22Rv1 (cell line): ENCODE measurements at regions not wholly inside any gene's neighbourhood (a gene's known extent, or its start where the extent isn't known, plus 50 kb on each side); places are given as distances from the start of the nearest gene placed in this dataset.

Experiments used
- H3K27ac ChIP-seq: fragments of 450-650 bp; 2 replicates; pipeline ENCODE4 v1.5.1; 2017
- ZFX ChIP-seq: fragments of 450-650 bp; IDR thresholded peaks from 2 replicates; pipeline ENCODE4 v1.6.1; 2017; ENCODE audit warnings: antibody characterized with exemption, borderline replicate concordance
- TF ChIP-seq, protein P1 (sequence below): fragments of 450-650 bp; IDR thresholded peaks from 2 replicates; pipeline ENCODE4 v1.5.1; 2017; ENCODE audit warnings: mild to moderate bottlenecking

DNA sequence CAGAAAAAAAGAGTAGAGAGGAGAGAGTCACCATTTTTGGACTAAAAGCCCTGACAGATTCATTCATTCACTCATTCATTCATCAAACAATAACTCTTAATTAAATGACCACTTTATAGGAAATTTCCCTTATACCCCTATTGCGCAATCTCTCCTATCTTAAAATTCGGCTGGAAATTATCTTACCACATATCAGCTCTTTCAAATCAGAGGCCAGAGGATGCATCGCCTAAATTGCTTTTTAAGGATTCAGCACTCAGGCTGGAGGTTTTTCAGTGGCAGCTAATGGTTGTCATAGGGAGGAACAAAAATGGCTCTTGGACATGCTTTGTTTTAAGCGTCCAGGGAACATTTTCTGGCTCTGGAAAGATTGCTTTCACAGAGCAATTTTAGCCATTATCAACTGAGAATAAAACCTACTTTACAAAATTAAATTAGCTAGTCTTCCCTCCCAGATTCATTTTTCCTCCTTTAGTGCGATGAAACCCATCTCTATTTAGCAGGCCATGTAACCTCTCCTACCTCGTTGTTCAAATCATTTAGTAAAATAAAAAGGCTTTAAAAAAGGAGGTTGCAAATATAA is 115.2 kb downstream of the OLFM4 start:
- TF ChIP-seq, protein P1, sequence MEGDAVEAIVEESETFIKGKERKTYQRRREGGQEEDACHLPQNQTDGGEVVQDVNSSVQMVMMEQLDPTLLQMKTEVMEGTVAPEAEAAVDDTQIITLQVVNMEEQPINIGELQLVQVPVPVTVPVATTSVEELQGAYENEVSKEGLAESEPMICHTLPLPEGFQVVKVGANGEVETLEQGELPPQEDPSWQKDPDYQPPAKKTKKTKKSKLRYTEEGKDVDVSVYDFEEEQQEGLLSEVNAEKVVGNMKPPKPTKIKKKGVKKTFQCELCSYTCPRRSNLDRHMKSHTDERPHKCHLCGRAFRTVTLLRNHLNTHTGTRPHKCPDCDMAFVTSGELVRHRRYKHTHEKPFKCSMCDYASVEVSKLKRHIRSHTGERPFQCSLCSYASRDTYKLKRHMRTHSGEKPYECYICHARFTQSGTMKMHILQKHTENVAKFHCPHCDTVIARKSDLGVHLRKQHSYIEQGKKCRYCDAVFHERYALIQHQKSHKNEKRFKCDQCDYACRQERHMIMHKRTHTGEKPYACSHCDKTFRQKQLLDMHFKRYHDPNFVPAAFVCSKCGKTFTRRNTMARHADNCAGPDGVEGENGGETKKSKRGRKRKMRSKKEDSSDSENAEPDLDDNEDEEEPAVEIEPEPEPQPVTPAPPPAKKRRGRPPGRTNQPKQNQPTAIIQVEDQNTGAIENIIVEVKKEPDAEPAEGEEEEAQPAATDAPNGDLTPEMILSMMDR, result no peak
- no peak for TF ChIP-seq ZFX

DNA sequence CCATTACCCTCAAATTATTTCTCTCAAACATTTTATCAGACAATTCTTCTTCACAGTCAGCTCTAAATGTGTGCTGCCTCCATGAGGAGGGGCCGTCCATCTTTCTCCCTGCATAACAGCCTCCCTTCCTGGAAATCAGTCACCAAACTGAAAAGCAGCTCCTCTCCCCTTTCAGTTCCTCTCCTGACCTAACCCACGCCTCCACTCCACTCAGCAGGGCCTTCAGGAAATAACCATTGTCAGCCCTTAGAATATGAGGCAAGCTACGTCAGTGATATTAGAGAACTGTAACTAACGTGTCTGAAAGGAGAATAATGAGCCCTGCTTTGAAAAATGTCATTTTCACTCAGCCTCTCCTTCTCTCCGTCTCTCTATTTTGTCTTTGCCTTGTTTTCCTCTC is 116.2 kb downstream of the OLFM4 start:
- no peak overlapping the region for H3K27ac ChIP-seq
- TF ChIP-seq, protein P1, result no peak
- TF ChIP-seq ZFX, result no peak

More for the DNA sequence above, 115.2 kb downstream of the OLFM4 start:
- H3K27ac ChIP-seq, result no peak overlapping the region

DNA sequence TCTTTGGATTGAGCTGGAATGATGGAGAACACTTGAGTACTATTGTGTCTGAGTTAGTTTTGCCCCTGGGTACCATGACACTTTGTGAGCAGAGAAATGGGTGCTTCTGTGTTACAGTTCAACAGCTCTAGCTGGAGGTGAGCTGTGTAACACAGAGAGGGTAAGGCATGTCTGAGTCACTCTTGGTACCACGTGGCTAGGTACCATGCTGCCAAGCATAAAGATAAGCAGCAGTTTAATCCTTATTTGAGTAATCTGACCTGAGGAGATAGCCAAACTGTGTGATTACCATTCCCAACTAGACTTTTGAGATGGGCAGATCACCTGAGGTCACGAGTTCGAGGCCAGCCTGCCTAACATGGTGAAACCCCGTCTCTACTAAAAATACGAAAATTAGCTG is 122.0 kb downstream of the OLFM4 start:
- TF ChIP-seq ZFX, result no peak
- TF ChIP-seq, protein P1, result no peak

DNA sequence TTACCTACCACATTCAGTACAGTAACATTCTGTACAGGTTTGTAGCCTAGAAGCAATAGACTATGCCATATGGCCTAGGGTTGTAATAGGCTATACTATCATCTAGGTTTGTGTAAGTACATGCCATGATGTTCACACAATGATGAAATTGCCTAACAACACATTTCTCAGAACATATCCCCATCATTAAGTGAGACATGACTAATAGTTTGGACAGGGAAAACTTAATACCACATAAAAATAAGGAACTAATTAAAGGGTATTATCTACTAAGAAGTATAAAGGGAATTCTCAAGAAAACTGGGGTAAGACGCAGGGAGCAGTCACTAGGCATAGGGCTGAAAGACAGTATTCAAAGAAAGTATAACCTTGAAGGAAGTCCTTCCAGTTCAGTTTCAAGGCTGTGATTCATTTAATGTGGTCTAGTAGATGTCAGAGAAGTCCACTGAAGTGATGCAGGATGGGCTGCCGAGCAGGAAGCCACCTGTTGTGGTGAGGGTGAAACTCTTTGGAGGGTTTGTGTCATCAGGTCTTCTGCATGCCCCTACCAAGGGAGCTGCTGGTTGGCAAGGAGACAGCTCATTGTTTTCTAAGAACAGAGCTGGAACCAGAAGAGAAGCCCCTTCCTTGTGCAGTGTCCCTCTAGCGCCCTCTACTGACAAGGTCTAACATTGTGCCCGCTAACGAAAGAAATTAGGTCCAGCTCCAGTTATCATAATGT is 122.9 kb downstream of the OLFM4 start:
- no peak for TF ChIP-seq ZFX
- TF ChIP-seq, protein P1, result peak; percentile 95

More for the DNA sequence above, 122.0 kb downstream of the OLFM4 start:
- H3K27ac ChIP-seq, result no peak overlapping the region

DNA sequence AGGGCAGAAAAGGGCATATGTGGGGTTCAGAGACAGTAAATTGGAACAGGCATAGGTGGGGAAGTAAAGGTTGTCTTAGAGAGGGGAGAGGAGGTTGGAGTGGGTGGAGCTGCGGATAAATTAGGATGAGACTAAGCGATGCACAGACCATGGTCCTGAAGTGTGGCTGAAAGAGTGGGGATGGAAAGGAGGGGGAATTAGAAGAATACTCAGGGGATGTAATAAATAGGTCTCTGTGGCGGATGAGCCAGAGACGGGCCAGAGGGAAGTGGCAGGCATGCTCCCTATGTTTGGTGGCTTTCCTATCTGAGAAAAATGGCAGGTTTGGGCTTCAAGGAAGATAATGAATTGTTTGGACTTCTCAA is 123.4 kb downstream of the OLFM4 start:
- H3K27ac ChIP-seq, result no peak overlapping the region
- TF ChIP-seq, protein P1, result peak; percentile 72
- TF ChIP-seq ZFX, result no peak

More for the DNA sequence above, 122.9 kb downstream of the OLFM4 start:
- H3K27ac ChIP-seq, result no peak overlapping the region

DNA sequence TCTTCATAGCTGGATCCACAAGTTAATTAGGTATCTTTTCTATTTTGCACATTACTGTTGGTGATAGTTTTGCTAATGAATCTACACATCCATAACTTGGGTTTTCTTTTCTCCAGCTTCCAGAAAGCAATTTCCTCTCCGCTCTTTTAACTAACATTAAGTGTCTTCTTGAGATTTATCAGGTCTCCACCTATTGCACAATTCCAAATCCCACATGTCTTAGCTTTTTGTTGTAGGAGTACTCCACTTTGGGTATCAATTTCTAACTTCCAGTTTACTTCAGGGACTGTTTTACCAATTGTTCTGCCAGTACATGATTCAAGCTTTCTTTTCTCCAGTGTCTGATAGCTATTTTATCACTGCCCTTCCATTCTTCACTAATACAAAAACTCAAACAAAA is 129.6 kb downstream of the OLFM4 start:
- TF ChIP-seq, protein P1, result no peak
- no peak for TF ChIP-seq ZFX
- no peak overlapping the region for H3K27ac ChIP-seq

DNA sequence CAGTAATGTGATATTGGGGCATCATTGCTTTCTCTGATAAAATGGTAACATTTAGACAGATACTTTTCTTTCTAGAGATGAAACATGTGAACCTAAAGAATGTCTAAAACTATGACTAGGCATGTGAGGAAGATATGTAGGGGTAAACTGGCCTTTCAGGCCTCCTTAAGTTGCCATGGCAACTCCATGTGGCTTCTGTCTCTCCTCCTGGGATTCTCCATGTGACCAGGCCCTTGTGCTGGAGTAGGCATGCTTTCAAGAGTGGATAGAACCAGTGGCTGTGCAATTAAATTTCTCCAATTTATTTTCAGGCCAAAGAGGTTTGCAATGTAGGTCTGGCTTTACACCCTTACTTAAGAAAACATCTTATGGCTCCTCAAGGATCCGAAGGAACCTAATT is 130.8 kb downstream of the OLFM4 start:
- H3K27ac ChIP-seq, result no peak overlapping the region
- TF ChIP-seq ZFX, result no peak
- TF ChIP-seq, protein P1, result no peak
